Skin epidermis (tissue), 12 donors: ENCODE measurements at regions not wholly inside any gene's neighbourhood (a gene's known extent, or its start where the extent isn't known, plus 50 kb on each side); places are given as distances from the start of the nearest gene placed in this dataset.
"Not testable (repeated sequence)": the region's sequence is repeated elsewhere in the genome, so short reads cannot be mapped to it uniquely, and the experiment has no call there.

Experiments used
- H3K27ac ChIP-seq, 21 experiments: fragments of 200-600 bp; sonication (generic) in 11 of 21; one replicate each; pipeline ENCODE4 v1.5.0; 2020; ENCODE audit warnings: mild to moderate bottlenecking in 3 of 21, inconsistent platforms in 2 of 21, moderate library complexity in 2 of 21
- H3K4me3 ChIP-seq, 7 experiments: fragments of 200-600 bp; sonication (generic) in 2 of 7; one replicate each; pipeline ENCODE4 v1.5.0; 2020; ENCODE audit warnings: inconsistent platforms in 2 of 7, mild to moderate bottlenecking in 2 of 7, moderate library complexity in 1 of 7

GRCh38 chr3:88984832-88985231, 122.6 kb upstream of the EPHA3 start:
- Histone ChIP-seq H3K27ac (no peak overlapping the region), H3K4me3 (no peak overlapping the region)

GRCh38 chr3:88985491-88985890, 121.9 kb upstream of the EPHA3 start:
- Histone ChIP-seq H3K27ac (no peak overlapping the region), H3K4me3 (no peak overlapping the region)

DNA sequence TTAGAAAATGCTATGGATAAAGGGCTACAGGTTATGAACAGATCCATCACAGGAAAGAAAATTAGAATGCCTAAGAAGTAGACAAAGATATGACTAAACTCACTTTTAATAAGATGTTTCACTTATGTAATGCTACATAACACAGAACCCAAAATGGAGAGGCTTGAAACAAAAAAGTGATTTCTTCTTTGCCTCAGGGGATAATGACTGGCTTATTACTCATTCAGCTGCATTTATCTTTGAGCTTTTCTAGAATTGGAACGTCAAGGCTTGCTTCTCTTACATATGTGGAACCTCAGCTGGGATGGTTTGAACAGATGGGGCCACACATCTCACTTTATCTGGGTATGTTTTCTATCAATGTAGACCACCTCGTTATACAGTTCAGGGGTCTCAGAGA, 120.6 kb upstream of the EPHA3 start:
- no peak overlapping the region for H3K27ac ChIP-seq

DNA sequence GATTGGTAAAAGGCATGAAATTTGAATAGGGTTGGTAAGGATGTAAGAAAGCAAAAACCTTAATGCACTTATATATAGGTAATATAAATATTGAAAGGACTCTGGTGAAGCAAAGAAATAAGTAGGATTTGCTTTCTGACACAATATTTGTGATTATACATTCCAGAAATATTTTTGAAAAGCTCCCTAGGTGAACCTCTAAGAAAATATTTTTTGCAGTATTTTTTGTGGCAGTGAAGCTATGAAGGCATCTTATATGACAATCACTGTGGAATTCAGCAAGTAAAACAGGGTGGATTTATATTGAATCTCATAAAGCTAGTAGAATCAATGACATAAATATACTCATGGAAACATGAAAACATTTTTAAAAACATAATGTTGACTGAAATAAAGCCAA, 119.6 kb upstream of the EPHA3 start:
- no peak overlapping the region for H3K4me3 ChIP-seq
- H3K27ac ChIP-seq = no peak overlapping the region

More for the DNA sequence above, 120.6 kb upstream of the EPHA3 start:
- H3K4me3 ChIP-seq = no peak overlapping the region

GRCh38 chr3:88988906-88989305, 118.5 kb upstream of the EPHA3 start:
- Histone ChIP-seq H3K4me3 (no peak overlapping the region), H3K27ac (no peak overlapping the region)

DNA sequence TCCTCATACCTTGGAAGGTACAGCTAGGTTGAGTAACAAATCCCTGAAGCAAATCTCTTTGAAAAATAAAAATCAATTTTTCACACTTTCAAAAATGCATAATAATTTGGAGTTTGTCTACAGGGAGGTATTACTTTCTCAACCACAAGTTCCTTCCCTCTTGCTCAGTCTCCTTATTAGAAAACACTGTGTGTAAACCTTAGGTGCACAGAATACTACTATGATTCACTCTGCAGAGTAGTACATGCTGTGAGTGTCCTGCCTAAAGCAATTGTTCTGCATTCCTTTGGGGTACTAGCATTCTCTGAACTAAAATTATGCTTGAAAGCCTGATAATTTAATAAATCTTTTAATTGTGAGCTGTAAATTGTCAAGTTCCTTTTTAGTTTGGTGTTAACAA, 115.9 kb upstream of the EPHA3 start:
- no peak overlapping the region for H3K4me3 ChIP-seq
- no peak overlapping the region for H3K27ac ChIP-seq

- Histone ChIP-seq H3K4me3 (no peak overlapping the region), H3K27ac (no peak overlapping the region)
Measured at GRCh38 chr3:88996691-88997090, 110.7 kb upstream of the EPHA3 start.

- H3K27ac ChIP-seq = no peak overlapping the region
- H3K4me3 ChIP-seq = no peak overlapping the region
Measured at GRCh38 chr3:88997260-88997659, 110.2 kb upstream of the EPHA3 start.

DNA sequence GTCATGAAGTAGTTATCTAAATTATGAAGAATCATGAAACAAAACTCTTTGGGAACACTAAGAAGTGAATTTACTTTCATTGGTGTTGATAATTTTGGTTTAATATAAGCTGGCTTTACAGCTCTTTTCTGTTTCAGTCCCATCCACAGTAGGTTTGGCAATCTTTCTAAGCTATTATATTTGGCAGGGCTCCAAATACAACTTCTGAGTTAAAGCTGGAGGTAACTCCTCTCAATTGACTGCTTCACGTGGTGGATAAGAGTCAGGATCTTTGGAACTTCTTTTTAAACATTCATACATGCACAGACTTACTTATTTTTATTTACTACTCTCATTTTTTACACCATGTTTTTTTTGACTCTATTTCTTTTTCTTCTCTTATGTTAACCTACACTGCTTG, 106.5 kb upstream of the EPHA3 start:
- Histone ChIP-seq H3K27ac (no peak overlapping the region), H3K4me3 (no peak overlapping the region)

DNA sequence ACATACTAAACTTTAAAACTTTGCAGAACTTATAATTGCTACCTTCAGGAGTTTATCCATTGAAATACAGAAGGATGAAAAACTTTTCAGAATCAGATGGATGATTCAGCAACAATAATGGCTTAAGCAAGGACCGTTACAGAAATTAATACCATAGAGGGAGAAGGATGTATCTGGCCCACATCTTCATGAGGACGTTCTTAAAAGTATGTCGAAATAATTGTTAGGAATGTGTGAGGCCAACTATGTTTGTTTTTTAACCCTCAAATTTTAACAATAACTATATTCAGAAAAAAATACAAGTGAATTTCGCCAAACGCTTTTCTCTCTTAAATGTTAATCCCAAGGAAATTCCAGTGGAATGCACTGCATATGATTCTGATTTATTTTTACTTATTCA, 105.2 kb upstream of the EPHA3 start:
- Histone ChIP-seq H3K27ac (no peak overlapping the region), H3K4me3 (no peak overlapping the region)

DNA sequence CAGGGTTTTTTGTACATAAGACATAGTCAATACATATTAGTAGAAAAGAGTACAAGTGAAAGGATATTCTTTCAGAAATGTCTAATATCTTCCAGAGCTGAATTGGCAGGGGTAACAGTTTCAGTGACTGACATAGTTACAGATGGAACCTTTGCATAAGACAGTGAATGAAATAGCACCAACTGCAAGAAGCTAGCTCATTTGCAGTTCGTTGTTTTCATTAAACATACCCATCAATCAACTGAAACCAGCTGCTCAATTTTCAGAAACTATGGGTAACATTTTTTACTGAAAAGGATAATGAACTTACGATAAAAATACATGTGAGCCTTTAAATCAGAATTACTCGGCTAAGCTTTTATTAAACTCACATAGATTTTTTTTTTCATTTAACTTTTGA, 93.9 kb upstream of the EPHA3 start:
- H3K27ac ChIP-seq = no peak overlapping the region
- no peak overlapping the region for H3K4me3 ChIP-seq

DNA sequence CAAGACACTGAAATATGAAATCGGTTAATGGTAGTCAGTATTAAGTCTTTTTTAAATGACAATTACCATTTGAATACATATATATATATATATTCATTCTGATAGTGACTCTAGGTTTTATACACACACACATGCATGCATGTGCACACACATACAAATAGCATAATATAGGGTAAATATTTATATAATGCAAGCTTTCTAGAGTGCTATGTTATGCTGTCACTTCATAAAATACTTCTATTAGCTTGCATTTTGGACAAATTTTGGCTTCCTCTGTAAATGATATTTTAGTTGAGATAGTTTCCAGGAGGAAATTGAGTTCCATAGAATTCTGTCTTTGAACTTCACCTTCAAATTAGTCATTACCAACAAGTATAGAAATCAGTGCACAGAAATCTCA, 89.9 kb upstream of the EPHA3 start:
- no peak overlapping the region for H3K4me3 ChIP-seq
- H3K27ac ChIP-seq = no peak overlapping the region

- Histone ChIP-seq H3K4me3 (no peak overlapping the region), H3K27ac (no peak overlapping the region)
Measured at GRCh38 chr3:89025185-89025584, 82.2 kb upstream of the EPHA3 start.

- no peak overlapping the region for H3K27ac ChIP-seq
- H3K4me3 ChIP-seq = no peak overlapping the region
Measured at GRCh38 chr3:89032346-89033013, 74.9 kb upstream of the EPHA3 start.

- H3K27ac ChIP-seq, H3K4me3 ChIP-seq: not testable (repeated sequence)
Measured at GRCh38 chr3:89034723-89035122, 72.7 kb upstream of the EPHA3 start.

DNA sequence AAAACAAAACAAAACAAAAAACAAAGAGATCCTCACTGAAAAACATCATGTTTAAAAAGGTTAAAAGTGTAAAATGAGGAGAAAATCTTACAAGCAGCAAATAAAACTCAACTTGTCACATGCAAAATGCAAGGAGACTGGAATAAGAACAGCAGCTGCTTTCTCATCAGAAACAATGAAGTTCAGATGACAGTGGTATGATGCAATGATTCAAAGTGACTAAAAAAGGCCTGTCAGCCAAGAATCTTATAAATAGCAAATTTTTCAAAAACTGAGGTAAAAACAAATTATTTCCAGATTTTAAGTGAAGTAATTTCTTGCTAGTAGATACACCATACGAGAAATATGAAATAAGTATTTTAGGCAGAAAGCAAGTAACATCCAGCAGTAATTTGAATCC, 68.6 kb upstream of the EPHA3 start:
- H3K27ac ChIP-seq = no peak overlapping the region
- no peak overlapping the region for H3K4me3 ChIP-seq

GRCh38 chr3:89042236-89042835, 65.1 kb upstream of the EPHA3 start:
- Histone ChIP-seq H3K27ac (no peak overlapping the region), H3K4me3 (no peak overlapping the region)

DNA sequence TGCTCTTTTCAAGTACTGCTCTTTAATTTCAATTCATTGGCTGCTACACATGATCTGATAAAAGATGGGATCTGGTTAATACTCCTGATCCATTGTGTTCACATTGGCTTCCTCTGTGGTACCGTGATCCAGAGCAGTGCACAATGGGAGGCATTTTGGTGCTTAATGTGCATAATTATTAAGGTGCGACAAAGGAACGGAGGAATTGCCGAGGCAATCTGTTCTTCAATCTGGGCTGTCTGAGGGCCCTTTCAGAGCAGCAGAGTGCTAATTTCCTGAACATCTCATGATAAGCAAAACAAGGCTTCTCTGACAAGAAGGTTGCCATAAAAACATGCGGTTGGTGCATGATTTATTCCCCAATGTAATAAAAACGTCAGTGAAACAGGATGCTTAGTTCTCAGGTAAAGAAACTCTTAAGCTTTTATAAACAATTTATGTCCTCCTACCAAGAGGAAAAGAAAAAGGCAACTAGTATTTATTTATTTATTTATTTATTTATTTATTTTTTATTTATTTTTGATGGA, 64.0 kb upstream of the EPHA3 start:
- no peak overlapping the region for H3K4me3 ChIP-seq

DNA sequence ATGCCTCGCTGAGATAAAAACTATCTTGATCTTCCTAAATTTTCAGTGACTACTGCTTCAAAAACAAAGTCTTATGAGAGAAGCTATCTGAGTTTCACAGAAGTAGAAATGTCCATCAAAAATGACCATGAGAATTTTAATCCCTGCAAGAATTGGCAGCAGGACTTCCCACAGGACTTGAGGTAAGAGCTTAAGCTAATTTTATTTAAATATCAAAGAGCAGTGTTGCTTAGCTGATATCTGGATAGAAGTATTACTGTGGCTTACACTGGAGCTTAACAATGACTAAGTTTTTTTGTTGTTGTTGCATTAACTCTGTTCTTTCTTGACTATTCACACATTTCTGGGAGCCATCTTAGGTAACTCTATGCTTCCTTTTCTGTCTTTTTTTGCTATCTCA, 60.8 kb upstream of the EPHA3 start:
- H3K4me3 ChIP-seq = no peak overlapping the region
- H3K27ac ChIP-seq = no peak overlapping the region

More for the DNA sequence above, 64.0 kb upstream of the EPHA3 start:
- no peak overlapping the region for H3K27ac ChIP-seq

- no peak overlapping the region for H3K4me3 ChIP-seq
- no peak overlapping the region for H3K27ac ChIP-seq
Measured at GRCh38 chr3:89049119-89049518, 58.3 kb upstream of the EPHA3 start.

- Histone ChIP-seq H3K27ac (no peak overlapping the region), H3K4me3 (no peak overlapping the region)
Measured at GRCh38 chr3:89052386-89052785, 55.0 kb upstream of the EPHA3 start.

- H3K4me3 ChIP-seq = no peak overlapping the region
- H3K27ac ChIP-seq = no peak overlapping the region
Measured at GRCh38 chr3:89057398-89057797, 50.0 kb upstream of the EPHA3 start.
